ENCODE measurements at regions not wholly inside any gene's neighbourhood (a gene's known extent, or its start where the extent isn't known, plus 50 kb on each side); places are given as distances from the start of the nearest gene placed in this dataset.

- DNase-seq (ENCODE audit: low read depth): no peak
These were observed 105.4 kb downstream of the DDIT4L start for GRCh38 chr4:100084892-100085291.

- DNase-seq (ENCODE audit: low read depth): no peak
These were observed 107.0 kb downstream of the DDIT4L start for GRCh38 chr4:100083289-100083688.

GRCh38 chr4:100082852-100083251, 107.4 kb downstream of the DDIT4L start:
- no peak for DNase-seq (ENCODE audit: low read depth)

- peak; percentile 8 for DNase-seq (ENCODE audit: low read depth)
These were observed 108.8 kb downstream of the DDIT4L start for GRCh38 chr4:100081491-100081890.

GRCh38 chr4:100079264-100079663, 111.0 kb downstream of the DDIT4L start:
- DNase-seq (ENCODE audit: low read depth): no peak

- DNase-seq (ENCODE audit: low read depth): peak; percentile 44
These were observed 113.5 kb downstream of the DDIT4L start for GRCh38 chr4:100076753-100077152.

GRCh38 chr4:100075486-100076270, 114.6 kb downstream of the DDIT4L start:
- DNase-seq (ENCODE audit: low read depth): peak; percentile 27

GRCh38 chr4:100075056-100075455, 115.2 kb downstream of the DDIT4L start:
- peak; percentile 65 for DNase-seq (ENCODE audit: low read depth)

GRCh38 chr4:100071506-100071905, 118.8 kb downstream of the DDIT4L start:
- no peak for DNase-seq (ENCODE audit: low read depth)

- DNase-seq (ENCODE audit: low read depth): no peak
These were observed 119.4 kb downstream of the DDIT4L start for GRCh38 chr4:100070868-100071267.

GRCh38 chr4:100069207-100069606, 119.1 kb upstream of the H2AZ1 start:
- no peak for DNase-seq (ENCODE audit: low read depth)

- DNase-seq (ENCODE audit: low read depth): no peak
These were observed 117.2 kb upstream of the H2AZ1 start for GRCh38 chr4:100067255-100067654.

- peak; percentile 17 for DNase-seq (ENCODE audit: low read depth)
These were observed 113.3 kb upstream of the H2AZ1 start for GRCh38 chr4:100063355-100063754.

GRCh38 chr4:100062921-100063320, 112.8 kb upstream of the H2AZ1 start:
- peak; percentile 3 for DNase-seq (ENCODE audit: low read depth)

GRCh38 chr4:100061835-100062234, 111.8 kb upstream of the H2AZ1 start:
- DNase-seq (ENCODE audit: low read depth): no peak

- no peak for DNase-seq (ENCODE audit: low read depth)
These were observed 110.8 kb upstream of the H2AZ1 start for GRCh38 chr4:100060765-100061416.

- DNase-seq (ENCODE audit: low read depth): no peak
These were observed 109.4 kb upstream of the H2AZ1 start for GRCh38 chr4:100059467-100059866.

- DNase-seq (ENCODE audit: low read depth): no peak
These were observed 106.6 kb upstream of the H2AZ1 start for GRCh38 chr4:100056701-100057100.

- DNase-seq (ENCODE audit: low read depth): no peak
These were observed 104.0 kb upstream of the H2AZ1 start for GRCh38 chr4:100054071-100054470.

GRCh38 chr4:100049872-100050271, 99.8 kb upstream of the H2AZ1 start:
- peak; percentile 23 for DNase-seq (ENCODE audit: low read depth)

- DNase-seq (ENCODE audit: low read depth): no peak
These were observed 92.6 kb upstream of the H2AZ1 start for GRCh38 chr4:100042711-100043110.

- DNase-seq (ENCODE audit: low read depth): no peak
These were observed 92.2 kb upstream of the H2AZ1 start for GRCh38 chr4:100042235-100042634.

- no peak for DNase-seq (ENCODE audit: low read depth)
These were observed 91.6 kb upstream of the H2AZ1 start for GRCh38 chr4:100041646-100042045.
